H1 (cell line): ENCODE measurements at regions not wholly inside any gene's neighbourhood (a gene's known extent, or its start where the extent isn't known, plus 50 kb on each side); places are given as distances from the start of the nearest gene placed in this dataset.

Experiments
- CTCF ChIA-PET: fragments of 300-600 bp; sonication (Branson Sonifier 250); formaldehyde crosslinking; loops from one replicate; lab custom pipeline; 2021; ENCODE audit not compliant: partially characterized antibody; lab: Charles Lee
- POLR2A ChIA-PET: fragments of 300-600 bp; sonication (Branson Sonifier 250); formaldehyde crosslinking; loops from one replicate; lab custom pipeline; 2021; ENCODE audit warnings: inconsistent platforms; ENCODE audit not compliant: partially characterized antibody; lab: Charles Lee
- DNase-seq, 2 experiments: peaks; one replicate each; pipeline versions ENCODE4 v3.0.0 to v3.0.0-alpha.2; 2010 to 2022; ENCODE audit warnings: low spot score in 2 of 2, low read depth in 1 of 2, mixed read lengths in 1 of 2
- FAIRE-seq: peaks from 2 replicates; lab custom pipeline; 2011; peaks lifted over from hg19 to GRCh38; lab: Jason Lieb, UNC
- H2AFZ ChIP-seq: 2 replicates; pipeline ENCODE4 v1.8.1; 2012; ENCODE audit warnings: low read length, inconsistent platforms
- H2AK5ac ChIP-seq: 2 replicates; pipeline ENCODE4 v1.6.1; 2013; ENCODE audit warnings: low read depth, low read length
- H2BK120ac ChIP-seq: replicated peaks from 2 replicates; pipeline ENCODE3; 2013; ENCODE audit warnings: low read depth, low read length, inconsistent platforms
- H2BK12ac ChIP-seq: 2 replicates; pipeline ENCODE4 v1.6.1; 2013; ENCODE audit warnings: low read depth, low read length
- H2BK15ac ChIP-seq: 2 replicates; pipeline ENCODE4 v1.6.1; 2013; ENCODE audit warnings: low read length
- H2BK20ac ChIP-seq: 2 replicates; pipeline ENCODE4 v1.6.1; 2013; ENCODE audit warnings: low read length
- H2BK5ac ChIP-seq: 2 replicates; pipeline ENCODE4 v1.6.1; 2013; ENCODE audit warnings: low read depth, low read length
- H3K14ac ChIP-seq: 2 replicates; pipeline ENCODE4 v1.6.1; 2013; ENCODE audit warnings: inconsistent platforms; ENCODE audit not compliant: insufficient read length
- H3K18ac ChIP-seq: 2 replicates; pipeline ENCODE4 v1.6.1; 2013; ENCODE audit warnings: low read length; ENCODE audit errors: extremely low read depth
- H3K23ac ChIP-seq: 2 replicates; pipeline ENCODE4 v1.6.1; 2013; ENCODE audit warnings: inconsistent platforms; ENCODE audit not compliant: insufficient read length
- H3K23me2 ChIP-seq: 2 replicates; pipeline ENCODE4 v1.6.1; 2013; ENCODE audit warnings: low read depth, low read length
- H3K27ac ChIP-seq: 2 replicates; pipeline ENCODE4 v1.6.1; 2011; ENCODE audit warnings: low read depth, low read length, inconsistent platforms
- H3K27me3 ChIP-seq, 4 experiments: replicated peaks in 1 of 4; 1 replicate in 1 of 4; 2 replicates in 3 of 4; pipeline versions ENCODE4 v1.6.1 to v1.8.1; 2011 to 2013; ENCODE audit warnings: low read length in 3 of 4, mild to moderate bottlenecking in 3 of 4, inconsistent platforms in 2 of 4, mixed read lengths in 2 of 4, moderate library complexity in 1 of 4; ENCODE audit not compliant: control insufficient read depth in 3 of 4, insufficient read depth in 3 of 4; ENCODE audit errors: extremely low read depth in 1 of 4
- H3K36me3 ChIP-seq, 4 experiments: 2 replicates each; pipeline versions ENCODE4 v1.6.1 to v1.8.1; 2011 to 2013; ENCODE audit warnings: mild to moderate bottlenecking in 4 of 4, low read length in 3 of 4, moderate library complexity in 2 of 4, control low read depth in 1 of 4, inconsistent platforms in 1 of 4; ENCODE audit not compliant: insufficient read depth in 4 of 4, control insufficient read depth in 2 of 4
- H3K4ac ChIP-seq: replicated peaks from 2 replicates; pipeline ENCODE3; 2013; ENCODE audit warnings: low read length, low read depth, mixed read lengths, inconsistent platforms; ENCODE audit not compliant: insufficient read length
- H3K4me1 ChIP-seq, 4 experiments: replicated peaks in 1 of 4; 1 replicate in 1 of 4; 2 replicates in 3 of 4; pipeline versions ENCODE4 v1.6.1 to v1.8.1; 2011 to 2013; ENCODE audit warnings: low read length in 3 of 4, inconsistent platforms in 2 of 4, mixed read lengths in 1 of 4; ENCODE audit not compliant: insufficient read depth in 4 of 4, control insufficient read depth in 3 of 4
- H3K4me2 ChIP-seq, 2 experiments: 2 replicates each; pipeline versions ENCODE4 v1.6.1 to v1.8.1; 2011 to 2013; ENCODE audit warnings: low read depth in 2 of 2, low read length in 2 of 2, control low read depth in 1 of 2, inconsistent platforms in 1 of 2, mild to moderate bottlenecking in 1 of 2; ENCODE audit not compliant: insufficient read depth in 1 of 2
- H3K4me3 ChIP-seq, 4 experiments: fragments of 200-600, 300-600 bp in 1 of 4; sonication (generic), shearing (Covaris generic), sonication (Bioruptor Twin) in 1 of 4; 2 replicates each; pipeline versions ENCODE4 v1.5.1 to v1.8.1; 2011 to 2016; ENCODE audit warnings: low read length in 4 of 4, low read depth in 3 of 4, control low read depth in 2 of 4, inconsistent platforms in 2 of 4, mild to moderate bottlenecking in 2 of 4, mixed read lengths in 1 of 4, moderate library complexity in 1 of 4; ENCODE audit not compliant: insufficient read depth in 2 of 4; ENCODE audit errors: extremely low read depth in 1 of 4
- H3K56ac ChIP-seq: replicated peaks from 2 replicates; pipeline ENCODE3; 2013; ENCODE audit warnings: low read depth, mild to moderate bottlenecking, mixed read lengths, low read length, inconsistent platforms; ENCODE audit not compliant: insufficient read length
- H3K79me1 ChIP-seq: 2 replicates; pipeline ENCODE4 v1.6.1; 2013; ENCODE audit warnings: low read depth, low read length, control low read depth
- H3K79me2 ChIP-seq, 2 experiments: 2 replicates each; pipeline versions ENCODE4 v1.6.1 to v1.8.1; 2012 to 2013; ENCODE audit warnings: low read length in 2 of 2, mild to moderate bottlenecking in 2 of 2, inconsistent platforms in 1 of 2; ENCODE audit not compliant: insufficient read depth in 2 of 2, control insufficient read depth in 1 of 2
- H3K9ac ChIP-seq, 4 experiments: replicated peaks in 1 of 4; 1 replicate in 1 of 4; 2 replicates in 3 of 4; pipeline versions ENCODE4 v1.6.1 to v1.8.1; 2011 to 2013; ENCODE audit warnings: low read depth in 3 of 4, low read length in 3 of 4, control low read depth in 2 of 4, mild to moderate bottlenecking in 2 of 4, moderate library complexity in 2 of 4, inconsistent platforms in 1 of 4; ENCODE audit errors: extremely low read depth in 1 of 4
- H3K9me3 ChIP-seq, 2 experiments: 2 replicates each; pipeline versions ENCODE4 v1.6.1 to v1.8.1; 2012 to 2013; ENCODE audit warnings: mild to moderate bottlenecking in 2 of 2, moderate library complexity in 2 of 2, control low read depth in 1 of 2, inconsistent platforms in 1 of 2, low read depth in 1 of 2, low read length in 1 of 2, mixed read lengths in 1 of 2; ENCODE audit not compliant: insufficient read depth in 2 of 2
- H4K20me1 ChIP-seq, 2 experiments: replicated peaks in 1 of 2; 2 replicates each; pipeline versions ENCODE3 to v1.8.1; 2011 to 2013; ENCODE audit warnings: inconsistent platforms in 2 of 2, low read length in 2 of 2, mild to moderate bottlenecking in 1 of 2; ENCODE audit not compliant: insufficient read depth in 2 of 2, control insufficient read depth in 1 of 2
- H4K5ac ChIP-seq: 2 replicates; pipeline ENCODE4 v1.6.1; 2013; ENCODE audit warnings: low read length, low read depth, mixed read lengths, inconsistent platforms; ENCODE audit not compliant: insufficient read length
- H4K8ac ChIP-seq: 2 replicates; pipeline ENCODE4 v1.8.0; 2013; ENCODE audit warnings: mild to moderate bottlenecking, moderate library complexity, low read length, inconsistent platforms; ENCODE audit not compliant: insufficient read depth; ENCODE audit errors: extremely low read depth
- H4K91ac ChIP-seq: replicated peaks from 2 replicates; pipeline ENCODE3; 2013; ENCODE audit warnings: low read length, mixed read lengths, inconsistent platforms; ENCODE audit not compliant: insufficient read length
- SP2 ChIP-seq: IDR thresholded peaks from 2 replicates; pipeline ENCODE4 v1.6.1; 2012; ENCODE audit warnings: mild to moderate bottlenecking, low read length, inconsistent platforms
- TEAD4 ChIP-seq: IDR thresholded peaks from 2 replicates; pipeline ENCODE4 v1.6.1; 2012; ENCODE audit warnings: low read depth, low read length, inconsistent platforms, mixed read lengths
- WGBS, 2 experiments: shearing (Covaris generic) in 1 of 2; methylation state at CpG; one replicate each; pipeline versions ENCODE4 v1.1.6 to v1.1.7; 2013 to 2015; ENCODE audit warnings: low lambda C conversion rate in 2 of 2, mixed read lengths in 2 of 2, inconsistent platforms in 1 of 2, low coverage in 1 of 2, missing lambda C conversion rate in 1 of 2; ENCODE audit not compliant: insufficient replicate concordance in 2 of 2, insufficient coverage in 1 of 2, insufficient read length in 1 of 2; ENCODE audit errors: extremely low coverage in 1 of 2, missing lambda C conversion rate in 1 of 2; 5-methylcytosine and 5-hydroxymethylcytosine counted together

DNA sequence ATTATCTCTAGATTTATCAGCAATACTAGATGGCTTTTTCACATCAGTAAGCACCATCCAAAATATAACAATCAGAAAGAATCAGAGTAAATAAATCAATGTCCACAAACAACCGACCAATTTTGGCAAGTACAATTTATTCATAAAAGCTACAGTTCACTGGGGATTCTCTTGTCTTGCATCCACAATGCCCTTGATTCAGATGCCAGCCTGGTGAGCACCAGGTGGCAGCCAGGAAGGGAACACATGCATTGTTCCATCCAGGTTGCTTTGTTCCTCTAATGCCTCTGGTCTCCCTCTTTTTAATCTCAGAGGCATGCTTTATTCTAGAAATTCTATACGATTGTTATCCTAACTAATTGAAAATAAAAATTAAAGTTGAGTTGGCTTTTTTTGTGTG lies 242.1 kb upstream of the KIRREL3 start:
- no peak overlapping the region for H3K4ac ChIP-seq
- no peaks in the 10 kb centered on the region for H3K23me2 ChIP-seq
- H3K14ac ChIP-seq, result no peak overlapping the region
- no peak overlapping the region for H3K4me2 ChIP-seq
- H2AK5ac ChIP-seq, result no peak overlapping the region
- 85% methylated on average over 2 of the region's 2 CpGs; no CpG with 5 or more reads in 1 of the 2 experiments for WGBS, 2 experiments
- H3K23ac ChIP-seq, result no peak overlapping the region
- no peak overlapping the region for H2BK20ac ChIP-seq
- H3K4me1 ChIP-seq, result peaks cover 0 to 2% (median 0%) of the 10 kb centered on the region in 4 experiments; a peak in 2 of 7 replicates
- no peaks in the 10 kb centered on the region for H3K79me1 ChIP-seq
- H2BK5ac ChIP-seq, result no peak overlapping the region
- no peak overlapping the region for H2BK15ac ChIP-seq
- no peaks in the 10 kb centered on the region for H3K79me2 ChIP-seq
- H2AFZ ChIP-seq, result no peak overlapping the region
- H4K91ac ChIP-seq, result no peak overlapping the region
- POLR2A ChIA-PET, result no interaction called here
- DNase-seq, result no peak
- no peak overlapping the region; the same call in 1 of the 2 replicates for H4K8ac ChIP-seq
- no peak overlapping the region for H3K18ac ChIP-seq
- no peak overlapping the region for H3K27ac ChIP-seq
- CTCF ChIA-PET, result interaction anchor here (1.0 to 2.1 kb wide), 5 partner anchors 8 to 103 kb away, joined by 3 to 5 read pairs (median 3); no protein-coding TSS in a partner anchor
- no peak overlapping the region for H2BK120ac ChIP-seq
- no peaks in the 10 kb centered on the region for H4K20me1 ChIP-seq
- H3K9ac ChIP-seq, result no peak overlapping the region
- no peak for TF ChIP-seq SP2
- no peak for TF ChIP-seq TEAD4
- no peaks in the 10 kb centered on the region for H3K27me3 ChIP-seq
- no peak overlapping the region for H4K5ac ChIP-seq
- no peaks in the 10 kb centered on the region for H3K9me3 ChIP-seq
- no peak overlapping the region for H2BK12ac ChIP-seq
- H3K56ac ChIP-seq, result no peak overlapping the region
- no peak overlapping the region for H3K4me3 ChIP-seq
- FAIRE-seq, result no peak
- H3K36me3 ChIP-seq, result no peaks in the 10 kb centered on the region
